Transverse colon (tissue), 4 donors: ENCODE measurements at regions not wholly inside any gene's neighbourhood (a gene's known extent, or its start where the extent isn't known, plus 50 kb on each side); places are given as distances from the start of the nearest gene placed in this dataset.

Source experiments
- DNase-seq: peaks from one replicate; pipeline ENCODE4 v3.0.0-alpha.2; 2019
- H3K27ac ChIP-seq, 4 donors: fragments of 200-600 bp; sonication (generic); 2 replicates each; pipeline ENCODE4 v1.5.1; 2016 to 2018; ENCODE audit warnings: inconsistent platforms in 4 of 4
- H3K27me3 ChIP-seq: fragments of 200-600 bp; sonication (generic); 2 replicates; pipeline ENCODE4 v1.5.1; 2017; ENCODE audit warnings: inconsistent platforms
- H3K36me3 ChIP-seq, 4 donors: fragments of 200-600 bp; sonication (generic); 2 replicates each; pipeline ENCODE4 v1.5.1; 2017 to 2019; ENCODE audit warnings: inconsistent platforms in 4 of 4
- H3K4me1 ChIP-seq, 4 donors: fragments of 200-600 bp; sonication (generic); 2 replicates each; pipeline ENCODE4 v1.5.1; 2017 to 2020; ENCODE audit warnings: inconsistent platforms in 4 of 4
- H3K4me3 ChIP-seq, 4 donors: fragments of 200-600 bp; sonication (generic); 1 replicate in 1 of 4; 2 replicates in 3 of 4; pipeline versions ENCODE4 v1.5.1 to v1.6.1; 2017 to 2019; ENCODE audit warnings: inconsistent platforms in 4 of 4
- H3K9me3 ChIP-seq, 2 donors: fragments of 200-600 bp; sonication (generic); 2 replicates each; pipeline ENCODE4 v1.5.1; 2017 to 2019; ENCODE audit warnings: inconsistent platforms in 2 of 2
- CTCF ChIP-seq, 5 experiments: fragments of 200-600 bp in 3 of 5; fragments of 450-650 bp in 2 of 5; sonication (generic) in 3 of 5; IDR thresholded peaks; 1 replicate in 2 of 5; 2 replicates in 3 of 5; pipeline ENCODE4 v1.5.1; 2016 to 2017; ENCODE audit warnings: antibody characterized with exemption in 5 of 5, inconsistent platforms in 3 of 5, mild to moderate bottlenecking in 2 of 5, moderate library complexity in 1 of 5
- EP300 ChIP-seq: sonication (generic); formaldehyde crosslinking; IDR thresholded peaks from one replicate; pipeline ENCODE4 v1.6.1; 2017; ENCODE audit warnings: antibody characterized with exemption, low read depth
- POLR2A ChIP-seq: fragments of 450-650 bp; IDR thresholded peaks from one replicate; pipeline ENCODE4 v1.6.1; 2016; ENCODE audit warnings: antibody characterized with exemption, mild to moderate bottlenecking, moderate library complexity
- POLR2AphosphoS5 ChIP-seq, 3 donors: sonication (generic); formaldehyde crosslinking; IDR thresholded peaks; one replicate each; pipeline ENCODE4 v1.6.1; 2016; ENCODE audit warnings: antibody characterized with exemption in 3 of 3
- WGBS, 2 donors: methylation state at CpG; one replicate each; pipeline ENCODE4 v1.1.5; 2018; ENCODE audit warnings: low coverage in 1 of 2; 5-methylcytosine and 5-hydroxymethylcytosine counted together
- in situ Hi-C, 4 donors: fragments of 200-750 bp; cut with MboI; loops; one replicate each; pipeline versions ENCODE4 v1.15.0 to v1.15.1; 2017; ENCODE audit warnings: low sequenced_read_pairs in 3 of 4, low pct_ligation_motif_present in 1 of 4, low pct_unique_long_range_greater_than_20kb in 1 of 4
- intact Hi-C: fragments of 100-400 bp; cut with DNase I; formaldehyde crosslinking; loops from one replicate; pipeline ENCODE4 v1.15.1; 2023; ENCODE audit warnings: low total_unique reads

- no peak overlapping the region for H3K4me3 ChIP-seq
- intact Hi-C loops, result loop anchor here (10.0 kb wide), 1 partner anchor 482 kb away; the partner anchor contains the start of gene CITED2
- H3K27ac ChIP-seq, result peak overlapping the region; percentile 8 to 87 (median 22)
Measured at GRCh38 chr6:139856562-139856961, 482.1 kb upstream of the CITED2 start.

GRCh38 chr6:139855671-139856311 is 481.3 kb upstream of the CITED2 start:
- intact Hi-C loops, result loop anchor here (10.0 kb wide), 1 partner anchor 481 kb away; the partner anchor contains the start of gene CITED2
- no peak for TF ChIP-seq POLR2A
- TF ChIP-seq POLR2AphosphoS5 (IDR thresholded peaks at IDR 0.05), result no peak
- no peak for TF ChIP-seq CTCF (IDR thresholded peaks at IDR 0.05)
- TF ChIP-seq EP300, result no peak
- H3K4me1 ChIP-seq, result peaks cover 18 to 56% (median 31%) of the 10 kb centered on the region in 4 donors
- no peak overlapping the region for H3K4me3 ChIP-seq
- no peak for DNase-seq
- in situ Hi-C loops, result loop anchor here in 1 of 4 donors (25.0 kb wide), 1 partner anchor 468 kb away; no protein-coding TSS in a partner anchor
- peak overlapping the region; percentile 8 to 87 (median 22) for H3K27ac ChIP-seq
- no peaks in the 10 kb centered on the region for H3K27me3 ChIP-seq
- H3K36me3 ChIP-seq, result no peaks in the 10 kb centered on the region
- WGBS, 2 donors, result 57 to 65% methylated on average over 3 of the region's 3 CpGs
- H3K9me3 ChIP-seq, result peaks cover 0 to under 1% of the 10 kb centered on the region in 2 donors

More at GRCh38 chr6:139856562-139856961, 482.1 kb upstream of the CITED2 start:
- H3K27me3 ChIP-seq, result no peaks in the 10 kb centered on the region
- in situ Hi-C loops, result loop anchor here in 1 of 4 donors (25.0 kb wide), 1 partner anchor 469 kb away; no protein-coding TSS in a partner anchor
- no peaks in the 10 kb centered on the region for H3K9me3 ChIP-seq
- WGBS, 2 donors, result 84 to 91% methylated on average over 1 of the region's 1 CpG
- peaks cover 18 to 52% (median 31%) of the 10 kb centered on the region in 4 donors for H3K4me1 ChIP-seq
- TF ChIP-seq CTCF (IDR thresholded peaks at IDR 0.05) (no peak), EP300 (no peak), POLR2A (no peak), POLR2AphosphoS5 (IDR thresholded peaks at IDR 0.05) (no peak)
- no peak for DNase-seq
- H3K36me3 ChIP-seq, result no peaks in the 10 kb centered on the region

GRCh38 chr6:139853302-139853992 is 479.0 kb upstream of the CITED2 start:
- Histone ChIP-seq H3K27me3 (no peaks in the 10 kb centered on the region), H3K27ac (peak overlapping the region; percentile 72 to 87 (median 82)), H3K36me3 (no peaks in the 10 kb centered on the region), H3K4me1 (peaks cover 18 to 53% (median 31%) of the 10 kb centered on the region in 4 donors), H3K4me3 (no peak overlapping the region), H3K9me3 (peaks cover 0 to 7% of the 10 kb centered on the region in 2 donors)
- in situ Hi-C loops (loop anchor here in 1 of 4 donors (25.0 kb wide), 1 partner anchor 466 kb away; no protein-coding TSS in a partner anchor), intact Hi-C loops (loop anchor here (10.0 kb wide), 1 partner anchor 479 kb away; the partner anchor contains the start of gene CITED2)
- TF ChIP-seq CTCF (IDR thresholded peaks at IDR 0.05) (no peak), POLR2AphosphoS5 (IDR thresholded peaks at IDR 0.05) (peak in 2 of 3 donors; percentile 50 to 59), POLR2A (no peak), EP300 (no peak)
- peak; percentile 51 for DNase-seq
- WGBS, 2 donors, result 20 to 37% methylated on average over 3 of the region's 3 CpGs
